NK-92 (cell line): ENCODE measurements at regions not wholly inside any gene's neighbourhood (a gene's known extent, or its start where the extent isn't known, plus 50 kb on each side); places are given as distances from the start of the nearest gene placed in this dataset.
"Not testable (repeated sequence)": the region's sequence is repeated elsewhere in the genome, so short reads cannot be mapped to it uniquely, and the experiment has no call there.

ENCODE experiments used
- DNase-seq: peaks from one replicate; lab custom pipeline; 2025; ENCODE audit not compliant: unreplicated experiment; lab: John Stamatoyannopoulos, UW

DNA sequence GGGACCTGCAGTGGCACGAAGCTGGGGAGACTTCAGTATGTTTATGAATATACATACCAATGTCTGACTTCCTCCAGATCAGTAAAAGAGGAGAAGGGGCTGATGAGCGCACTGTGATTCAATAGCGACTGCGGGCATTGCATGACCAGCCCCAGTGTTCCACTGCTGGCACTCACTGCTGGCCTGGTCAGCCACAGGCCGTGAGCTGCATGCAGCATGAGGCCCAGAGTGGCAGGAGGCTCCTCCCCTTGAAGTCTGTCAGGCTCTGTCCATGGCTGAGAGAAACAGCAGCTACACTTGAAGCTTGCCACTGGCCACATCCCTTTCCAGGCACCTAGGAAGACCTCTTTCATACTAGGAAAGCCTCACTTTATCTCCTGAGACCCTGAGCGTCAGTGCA lies 265.9 kb upstream of the CDYL start:
- DNase-seq, result no peak

DNA sequence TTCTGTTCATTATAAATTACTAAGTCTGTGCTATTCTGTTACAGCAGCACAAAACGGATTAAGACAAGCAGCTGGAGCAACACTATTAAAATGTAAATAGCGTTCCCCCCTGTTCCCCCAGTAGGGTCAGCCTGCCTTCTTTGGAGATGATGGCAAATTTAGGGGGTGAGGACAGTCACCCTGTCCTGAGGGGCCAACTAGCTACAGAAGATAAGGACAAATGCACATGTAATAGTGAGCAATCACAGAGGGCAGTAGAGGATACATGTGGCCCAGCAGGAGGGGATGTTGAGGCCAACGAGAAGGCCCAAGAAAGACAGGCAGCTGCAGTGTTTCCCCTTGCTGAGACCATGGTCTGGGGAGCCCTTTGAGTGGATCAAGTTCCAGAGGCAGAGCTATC lies 266.7 kb upstream of the CDYL start:
- no peak for DNase-seq

DNA sequence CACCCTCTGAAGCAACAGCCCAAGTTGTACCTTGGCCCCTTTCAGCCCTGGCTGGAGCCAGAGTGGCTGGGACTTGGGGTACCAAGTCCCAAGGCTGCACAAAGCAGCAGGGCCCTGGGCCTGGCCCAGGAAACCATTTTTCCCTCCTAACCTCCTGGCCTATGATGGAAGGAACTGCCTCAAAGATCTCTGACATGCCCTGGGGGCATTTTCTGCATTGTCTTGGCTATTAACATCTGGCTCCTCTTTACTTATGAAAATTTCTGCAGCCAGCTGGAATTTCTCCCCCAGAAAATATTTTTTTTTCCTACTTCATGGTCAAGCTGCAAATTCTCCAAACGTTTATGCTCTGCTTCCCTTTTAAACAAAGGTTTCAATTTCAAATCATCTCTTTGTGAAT lies 269.4 kb upstream of the CDYL start:
- no peak for DNase-seq

DNA sequence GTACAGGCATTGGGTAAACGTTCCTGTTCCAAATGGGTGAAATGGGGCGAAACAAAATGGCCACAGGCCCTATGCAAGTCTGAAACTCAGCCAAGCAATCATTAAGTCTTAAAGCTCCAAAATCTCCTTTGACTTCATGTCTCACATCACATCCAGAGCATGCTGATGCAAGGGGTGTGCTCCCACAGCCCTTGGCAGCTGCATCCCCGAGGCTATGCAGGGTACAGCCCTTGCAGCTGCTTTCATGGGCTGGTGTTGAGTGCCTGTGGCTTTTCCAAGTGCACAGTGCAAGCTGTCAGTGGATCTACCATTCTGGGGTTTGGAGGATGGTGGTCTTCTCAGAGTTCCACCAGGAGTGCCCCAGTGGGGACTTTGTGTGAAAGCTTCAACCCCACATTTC lies 270.0 kb upstream of the CDYL start:
- no peak for DNase-seq

DNA sequence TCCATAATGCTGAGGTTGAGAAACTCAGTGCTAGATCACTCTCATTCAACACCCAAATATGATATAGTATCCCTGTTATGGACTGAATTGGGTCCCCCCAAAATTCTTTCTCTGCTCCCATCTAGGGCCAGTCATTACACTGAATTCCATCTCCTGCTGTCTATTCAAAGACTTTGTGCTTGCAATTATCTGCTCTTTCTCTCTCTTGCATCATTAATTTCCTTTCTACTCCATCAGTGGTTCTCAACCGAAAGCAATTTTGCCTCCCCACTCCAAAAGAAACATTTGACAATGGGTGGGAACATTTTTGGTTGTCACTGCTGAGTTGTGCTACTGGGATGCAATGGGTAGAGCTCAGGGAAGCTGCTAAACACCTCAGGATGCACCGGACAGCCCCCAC lies 271.5 kb upstream of the CDYL start:
- no peak for DNase-seq

DNA sequence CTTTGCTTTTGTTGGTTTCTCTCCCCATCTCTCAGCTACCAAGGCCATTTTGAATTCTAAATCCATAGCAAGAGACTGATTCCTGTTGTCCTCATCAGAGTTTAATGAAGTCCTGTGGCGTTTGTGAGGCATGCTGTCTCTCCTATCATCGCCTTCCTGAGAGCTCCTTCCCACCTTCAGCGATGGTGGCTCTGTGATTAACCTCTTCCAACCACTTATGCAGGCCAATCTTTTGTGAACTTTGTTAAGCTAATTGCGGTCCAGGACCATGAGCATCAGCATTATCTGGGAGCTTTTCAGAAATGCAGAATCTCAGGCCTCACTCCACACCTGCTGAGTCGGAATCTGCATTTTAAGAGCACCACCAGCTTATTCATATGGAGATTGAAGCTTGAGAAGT lies 272.5 kb upstream of the CDYL start:
- no peak for DNase-seq

DNA sequence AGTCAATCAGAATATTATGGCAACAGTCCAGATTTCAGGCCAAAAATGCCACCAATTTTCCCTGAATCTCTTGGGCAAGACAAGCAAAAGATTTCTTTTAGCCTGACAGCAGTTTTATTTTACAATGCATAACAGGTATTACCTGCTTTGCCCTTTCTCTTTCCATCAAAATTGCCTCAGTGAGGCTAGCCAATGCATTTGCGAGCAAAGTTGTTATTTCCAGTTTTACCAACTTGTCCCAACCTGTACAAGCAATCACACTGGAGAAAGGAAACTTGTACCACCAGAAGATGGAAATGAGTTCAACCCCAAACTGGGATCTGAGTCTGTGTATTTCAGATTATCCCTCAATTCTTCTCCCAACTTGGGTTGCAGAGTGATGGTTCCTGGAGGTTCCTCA lies 279.9 kb upstream of the CDYL start:
- no peak for DNase-seq

GRCh38 chr6:4491501-4492260 lies 284.5 kb upstream of the CDYL start:
- no peak for DNase-seq

- DNase-seq, result no peak
These were observed 286.7 kb upstream of the CDYL start for GRCh38 chr6:4489538-4489937.

GRCh38 chr6:4488389-4488788 lies 287.8 kb upstream of the CDYL start:
- no peak for DNase-seq

DNA sequence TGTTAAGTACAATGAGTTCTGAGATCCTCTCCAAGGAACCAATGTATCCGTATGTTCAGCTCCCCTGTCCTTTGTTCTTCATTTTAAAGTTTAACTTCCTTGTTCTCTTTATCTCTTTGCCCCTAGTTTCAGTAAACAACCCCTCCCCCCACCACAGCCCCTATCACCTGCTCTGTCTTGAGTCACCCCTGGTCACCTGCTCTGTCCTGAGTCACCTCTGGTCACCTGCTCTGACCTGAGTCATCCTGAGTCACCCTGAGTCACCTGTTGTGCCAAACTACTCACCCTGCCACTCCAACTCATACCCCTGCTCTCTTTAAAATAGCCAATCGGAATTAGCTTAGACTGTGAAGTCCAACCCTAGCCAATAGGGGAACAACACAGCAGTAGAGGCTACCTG lies 288.7 kb upstream of the CDYL start:
- DNase-seq, result no peak

- no peak for DNase-seq
These were observed 289.5 kb upstream of the CDYL start for GRCh38 chr6:4486568-4487315.

DNA sequence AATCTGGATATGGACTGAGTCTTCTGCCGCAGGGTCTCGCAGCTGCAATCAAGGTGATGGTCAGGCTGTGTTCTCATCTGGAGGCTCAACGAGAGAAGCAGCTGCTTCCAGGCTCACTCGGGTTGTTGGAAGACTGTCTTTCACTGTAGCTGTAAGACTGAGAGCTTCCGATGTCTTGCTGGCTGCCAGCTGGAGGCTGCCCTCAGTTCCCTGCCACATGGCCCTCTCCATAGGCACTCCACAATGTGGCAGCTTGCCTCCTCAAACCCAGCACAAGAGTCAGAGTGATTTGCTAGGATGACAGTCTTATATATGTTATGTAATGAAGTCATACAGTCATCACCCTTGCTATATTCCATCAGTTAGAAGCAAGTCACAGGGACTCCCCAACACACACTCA lies 290.5 kb upstream of the CDYL start:
- no peak for DNase-seq

DNA sequence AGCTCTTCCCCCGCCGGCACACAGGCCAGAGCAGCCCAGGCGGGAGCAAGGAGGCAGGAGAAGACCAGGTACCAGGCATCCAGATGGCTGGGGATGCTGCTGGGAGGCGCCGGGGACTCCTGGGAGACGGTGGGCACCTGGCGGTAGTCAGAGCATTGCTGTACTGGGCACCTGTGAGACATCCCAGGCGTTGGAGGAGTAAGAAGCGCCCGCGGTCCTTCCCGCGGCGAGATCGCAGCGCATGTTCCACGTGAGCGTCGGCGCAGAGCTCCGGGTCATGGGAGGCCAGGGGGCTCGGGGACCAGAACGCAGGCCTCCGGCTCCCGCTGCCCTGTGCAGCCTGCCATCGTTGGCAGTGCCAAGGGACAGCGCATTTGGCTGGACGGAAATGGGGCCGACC lies 293.7 kb upstream of the CDYL start:
- DNase-seq, result no peak

DNA sequence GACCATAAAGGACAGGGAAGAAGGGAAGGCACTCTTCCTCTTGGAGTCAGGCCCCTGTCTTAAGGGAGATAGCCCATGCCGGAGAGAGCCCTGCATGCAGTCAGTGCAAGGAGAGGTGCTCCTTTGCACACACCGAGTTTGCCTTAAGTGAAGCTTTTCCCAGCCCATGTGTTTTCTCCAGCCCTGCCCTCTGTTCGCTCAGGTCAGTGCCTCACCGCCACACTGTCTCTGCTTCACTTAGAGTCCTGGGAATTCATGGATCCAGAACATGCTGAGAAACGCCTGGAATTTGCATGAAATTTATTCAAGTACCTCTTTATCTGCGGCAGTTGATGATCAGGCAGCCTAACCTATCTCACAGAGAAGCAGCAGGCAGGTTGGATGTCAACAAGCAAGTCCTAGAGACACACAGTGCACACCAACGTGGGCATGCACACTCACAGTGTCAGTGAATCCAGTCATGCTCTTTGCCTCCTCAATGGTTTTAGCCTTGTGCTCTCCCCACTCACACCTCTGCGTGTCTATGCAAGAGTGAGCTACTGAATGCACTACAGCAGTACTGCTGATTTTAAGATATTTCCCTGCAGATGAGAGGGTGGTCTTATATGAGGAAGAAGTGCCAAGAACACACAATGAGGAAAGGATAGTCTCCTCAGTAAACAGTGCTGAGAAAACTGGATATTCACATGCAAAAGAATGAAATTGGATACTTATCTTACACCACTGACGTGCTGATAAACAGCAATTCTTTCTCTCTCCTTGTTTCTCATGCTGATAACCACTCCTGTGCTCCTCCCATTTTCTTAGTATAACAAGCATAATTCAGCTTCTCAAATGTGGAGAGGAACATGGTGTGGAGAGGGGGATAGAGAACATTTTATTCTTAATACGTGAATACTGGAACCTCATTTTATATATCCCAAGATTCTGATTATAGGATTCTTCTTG lies 295.1 kb upstream of the CDYL start:
- no peak for DNase-seq

DNA sequence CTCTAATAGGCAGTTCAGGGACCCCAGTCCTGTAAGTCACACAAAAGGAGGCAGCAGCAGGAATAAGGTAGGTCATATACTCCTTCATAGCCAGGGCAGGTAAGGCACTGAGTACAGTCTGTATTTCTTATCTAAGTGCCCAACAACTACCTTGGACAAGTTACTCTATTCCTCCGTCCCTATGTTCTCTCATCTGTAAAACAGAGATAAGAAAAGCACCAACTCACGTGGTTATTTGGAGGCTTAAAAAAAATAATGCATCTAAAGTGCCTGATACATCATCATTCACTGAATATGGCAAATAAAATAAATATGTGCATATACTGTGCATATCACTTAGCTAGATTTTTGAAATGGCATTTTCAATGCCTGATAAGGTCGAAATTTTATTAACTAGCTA lies 298.1 kb upstream of the CDYL start:
- no peak for DNase-seq

DNA sequence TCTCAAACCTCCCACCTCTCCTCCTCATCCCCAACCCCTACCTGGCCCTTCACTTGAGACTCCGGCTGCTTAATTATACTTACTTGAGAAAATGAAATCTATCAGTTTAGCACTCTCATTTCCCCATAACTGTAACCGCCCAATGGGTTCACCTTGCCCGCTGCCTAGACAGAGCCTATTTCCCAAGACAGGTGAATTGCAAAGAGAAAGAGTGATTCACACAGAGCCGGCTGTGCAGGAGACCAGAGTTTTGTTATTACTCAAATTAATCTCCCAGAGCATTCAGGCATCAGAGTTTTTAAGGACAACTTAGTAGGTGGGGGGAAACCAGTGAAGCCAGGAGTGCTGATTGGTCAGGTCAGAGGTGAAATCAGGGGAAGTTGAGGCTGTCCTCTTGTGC lies 301.4 kb upstream of the CDYL start:
- no peak for DNase-seq

DNA sequence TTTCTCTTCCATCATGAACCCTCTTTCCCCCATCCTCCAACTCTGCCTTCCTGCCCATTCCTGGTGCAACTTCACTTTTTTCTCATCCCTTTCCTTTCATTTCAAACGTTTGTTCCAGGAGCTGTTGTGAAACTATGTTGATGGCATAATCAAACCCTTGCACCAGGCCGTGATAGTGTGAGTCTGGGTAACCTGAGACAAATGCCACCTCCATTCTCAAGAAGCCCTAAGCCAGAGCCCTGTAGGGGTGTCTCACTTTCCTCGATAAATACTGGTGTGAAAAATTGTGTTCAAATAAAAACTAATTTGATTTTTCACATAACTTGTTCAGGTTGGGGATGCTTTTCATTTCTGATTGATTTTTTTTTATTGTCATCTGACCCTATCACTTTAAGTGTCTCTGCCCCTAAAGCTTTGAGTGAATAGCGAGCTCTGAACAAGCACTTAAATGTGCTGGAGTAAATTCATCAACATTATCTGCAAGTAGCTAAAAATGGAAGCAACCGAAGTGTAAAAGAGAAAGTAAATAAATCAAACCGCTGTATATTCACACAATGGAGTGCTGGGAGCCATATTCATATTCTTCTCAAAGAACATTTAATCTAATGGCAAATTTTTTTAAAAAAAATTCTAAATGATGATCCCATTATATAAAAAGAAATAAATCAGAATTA lies 303.1 kb upstream of the CDYL start:
- no peak for DNase-seq

GRCh38 chr6:4472222-4472621 lies 304.0 kb upstream of the CDYL start:
- DNase-seq, result no peak

GRCh38 chr6:4471515-4471914 lies 304.7 kb upstream of the CDYL start:
- not testable (repeated sequence) for DNase-seq

GRCh38 chr6:4470698-4471210 lies 305.4 kb upstream of the CDYL start:
- no peak for DNase-seq
